COR-L47 (cell line): ENCODE measurements at regions not wholly inside any gene's neighbourhood (a gene's known extent, or its start where the extent isn't known, plus 50 kb on each side); places are given as distances from the start of the nearest gene placed in this dataset.
A peak's percentile ranks its signal among the peaks of the same experiment; 100 is the strongest.

Experiments
- DNase-seq: peaks from one replicate; lab custom pipeline; 2025; lab: John Stamatoyannopoulos, UW

GRCh38 chr9:107688728-107689127, 199.2 kb upstream of the KLF4 start:
- DNase-seq = no peak

- DNase-seq = no peak
Measured at GRCh38 chr9:107685901-107686300, 196.3 kb upstream of the KLF4 start.

GRCh38 chr9:107685376-107685775, 195.8 kb upstream of the KLF4 start:
- DNase-seq = no peak

- no peak for DNase-seq
Measured at GRCh38 chr9:107684224-107684623, 194.7 kb upstream of the KLF4 start.

GRCh38 chr9:107683566-107683965, 194.0 kb upstream of the KLF4 start:
- no peak for DNase-seq

- DNase-seq = no peak
Measured at GRCh38 chr9:107681988-107682387, 192.4 kb upstream of the KLF4 start.

GRCh38 chr9:107675351-107676259, 186.0 kb upstream of the KLF4 start:
- no peak for DNase-seq

GRCh38 chr9:107674721-107675277, 185.2 kb upstream of the KLF4 start:
- no peak for DNase-seq

GRCh38 chr9:107673861-107674720, 184.5 kb upstream of the KLF4 start:
- no peak for DNase-seq

GRCh38 chr9:107671588-107671987, 182.0 kb upstream of the KLF4 start:
- no peak for DNase-seq

- no peak for DNase-seq
Measured at GRCh38 chr9:107669422-107669821, 179.9 kb upstream of the KLF4 start.

GRCh38 chr9:107667231-107668070, 177.9 kb upstream of the KLF4 start:
- no peak for DNase-seq

- DNase-seq = no peak
Measured at GRCh38 chr9:107665057-107665456, 175.5 kb upstream of the KLF4 start.

- DNase-seq = no peak
Measured at GRCh38 chr9:107660976-107661375, 171.4 kb upstream of the KLF4 start.

- peak; percentile 86 for DNase-seq
Measured at GRCh38 chr9:107653263-107653821, 163.8 kb upstream of the KLF4 start.

- no peak for DNase-seq
Measured at GRCh38 chr9:107650995-107651394, 161.4 kb upstream of the KLF4 start.

GRCh38 chr9:107650321-107650720, 160.8 kb upstream of the KLF4 start:
- no peak for DNase-seq

GRCh38 chr9:107648153-107648715, 158.7 kb upstream of the KLF4 start:
- no peak for DNase-seq

- no peak for DNase-seq
Measured at GRCh38 chr9:107647611-107648010, 158.0 kb upstream of the KLF4 start.

GRCh38 chr9:107647141-107647540, 157.6 kb upstream of the KLF4 start:
- no peak for DNase-seq

- no peak for DNase-seq
Measured at GRCh38 chr9:107645464-107645833, 155.9 kb upstream of the KLF4 start.
